Stimulated activated CD8-positive, alpha-beta memory T cell treated with anti-CD3 and anti-CD28 coated beads, Interleukin-2, amount 100 ng/mL, for 1 hour (primary cell): ENCODE measurements at regions not wholly inside any gene's neighbourhood (a gene's known extent, or its start where the extent isn't known, plus 50 kb on each side); places are given as distances from the start of the nearest gene placed in this dataset.
"Not testable (repeated sequence)": the region's sequence is repeated elsewhere in the genome, so short reads cannot be mapped to it uniquely, and the experiment has no call there.

Experiments used
- DNase-seq, 2 donors: peaks; one replicate each; pipeline ENCODE4 v3.0.0-alpha.2; 2020; ENCODE audit warnings: low read depth in 2 of 2

GRCh38 chr9:117938896-117939295 is 234.7 kb downstream of the TLR4 start:
- no peak for DNase-seq

DNA sequence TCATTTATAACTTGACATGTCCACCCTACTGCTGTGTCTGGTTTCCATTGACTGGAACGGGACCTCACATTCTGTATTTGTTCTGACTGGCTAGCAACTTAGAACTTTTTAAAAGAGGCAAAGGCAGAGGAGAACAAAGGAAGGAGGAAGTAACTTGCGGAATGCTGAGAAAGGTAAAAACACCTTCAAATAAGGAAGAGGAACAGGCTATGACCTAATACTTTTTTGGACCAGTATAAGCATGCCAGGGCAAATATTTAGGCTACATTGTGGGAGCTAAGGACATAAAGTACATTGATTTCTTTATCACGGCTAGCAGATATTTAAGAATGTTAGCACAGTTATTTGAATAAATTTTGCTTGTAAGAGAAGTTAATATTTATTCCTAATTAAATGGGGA is 240.5 kb downstream of the TLR4 start:
- DNase-seq = not testable (repeated sequence)

DNA sequence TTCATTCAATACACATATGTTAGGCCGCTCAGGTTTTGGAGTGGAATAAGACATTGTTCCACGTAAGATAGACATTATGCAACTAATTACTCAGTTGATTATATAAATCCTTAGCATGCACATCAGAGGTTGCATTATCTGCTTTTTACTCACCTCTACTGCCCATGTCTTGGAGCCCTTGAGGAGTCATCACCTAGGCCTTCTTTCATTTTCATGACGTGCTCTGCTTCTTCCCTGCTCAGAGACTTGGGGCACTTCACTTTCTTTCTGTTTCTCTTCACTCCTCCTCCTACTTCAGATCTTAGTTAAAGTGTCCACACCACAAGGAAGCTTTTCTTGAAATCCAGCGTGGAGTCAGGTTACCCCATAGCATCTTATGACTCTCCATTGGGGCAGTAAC is 241.1 kb downstream of the TLR4 start:
- DNase-seq = no peak

DNA sequence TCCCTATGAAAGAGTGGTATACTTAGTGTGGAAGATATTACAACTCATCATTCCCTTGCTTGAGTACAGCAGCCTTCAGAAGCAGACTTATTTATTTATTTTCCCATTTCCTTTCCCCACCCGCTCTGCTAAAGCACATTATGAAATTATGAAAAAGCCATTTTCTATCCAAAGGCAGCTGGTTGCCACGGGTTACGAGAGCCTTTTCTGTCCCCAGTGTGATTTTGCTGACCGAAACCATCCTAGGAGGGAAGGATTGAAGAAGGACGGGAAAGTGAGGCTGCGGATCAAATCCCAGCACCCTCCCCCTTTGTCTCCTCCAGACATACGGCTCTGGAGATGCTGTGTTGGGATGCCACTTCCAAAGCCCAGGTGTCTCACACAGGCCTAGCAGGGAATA is 246.9 kb downstream of the TLR4 start:
- no peak for DNase-seq

DNA sequence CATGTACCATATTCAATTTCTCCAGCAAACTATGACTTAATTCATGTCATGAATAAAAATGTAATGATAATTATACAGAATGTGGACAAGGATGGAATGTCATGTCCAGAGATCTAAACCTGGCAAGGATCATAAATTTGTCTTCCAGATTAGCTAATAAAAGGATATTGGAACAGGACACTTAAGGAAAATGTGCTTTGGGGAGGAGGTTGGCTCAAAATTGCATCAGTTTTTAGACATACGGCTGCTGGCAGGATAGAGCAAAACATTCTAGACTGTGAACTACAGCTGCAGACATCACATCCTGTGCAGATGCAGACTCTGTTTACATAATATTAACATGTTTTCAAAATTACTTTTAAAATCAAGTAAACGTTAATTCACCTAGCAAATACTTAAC is 248.4 kb downstream of the TLR4 start:
- DNase-seq = no peak

DNA sequence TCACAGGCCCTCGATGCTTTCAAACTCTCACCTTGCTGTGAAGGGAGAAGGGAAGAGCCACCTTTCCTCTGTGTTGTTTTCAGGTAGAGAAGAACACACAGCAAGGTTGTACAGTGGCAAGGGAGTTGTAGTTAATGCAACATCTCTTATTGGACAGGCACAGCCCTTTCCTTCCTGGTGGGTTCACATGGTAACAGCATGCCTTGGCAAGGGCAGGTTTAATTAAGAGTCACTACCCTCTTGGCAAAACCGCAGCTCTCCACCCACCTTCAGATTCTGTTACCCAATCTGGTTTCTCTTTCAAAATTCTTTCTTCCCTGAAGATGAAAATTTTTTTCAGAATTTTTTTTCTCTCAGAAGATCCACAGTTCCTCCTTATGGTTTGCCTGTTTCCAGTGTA is 253.1 kb downstream of the TLR4 start:
- DNase-seq = no peak

DNA sequence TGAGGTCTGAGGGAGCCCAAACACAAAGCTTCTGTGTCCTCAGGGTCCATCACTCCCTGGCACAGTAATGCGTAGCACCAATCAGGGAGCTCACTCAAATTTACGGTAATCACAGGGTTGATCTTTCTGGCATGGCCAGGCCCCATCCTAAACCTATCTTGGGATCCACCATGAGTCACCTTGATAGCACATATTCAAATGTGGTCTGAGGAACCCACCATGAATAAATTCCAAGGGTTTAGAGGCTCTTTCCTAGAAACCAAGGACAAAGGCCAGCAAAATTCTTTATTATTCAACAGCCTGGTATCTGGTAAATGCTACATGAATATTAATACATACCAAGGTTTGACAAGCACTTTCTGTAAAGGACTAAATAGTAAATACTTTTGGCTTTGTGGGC is 254.5 kb downstream of the TLR4 start:
- DNase-seq = no peak

GRCh38 chr9:117963493-117964090 is 259.4 kb downstream of the TLR4 start:
- DNase-seq = no peak

DNA sequence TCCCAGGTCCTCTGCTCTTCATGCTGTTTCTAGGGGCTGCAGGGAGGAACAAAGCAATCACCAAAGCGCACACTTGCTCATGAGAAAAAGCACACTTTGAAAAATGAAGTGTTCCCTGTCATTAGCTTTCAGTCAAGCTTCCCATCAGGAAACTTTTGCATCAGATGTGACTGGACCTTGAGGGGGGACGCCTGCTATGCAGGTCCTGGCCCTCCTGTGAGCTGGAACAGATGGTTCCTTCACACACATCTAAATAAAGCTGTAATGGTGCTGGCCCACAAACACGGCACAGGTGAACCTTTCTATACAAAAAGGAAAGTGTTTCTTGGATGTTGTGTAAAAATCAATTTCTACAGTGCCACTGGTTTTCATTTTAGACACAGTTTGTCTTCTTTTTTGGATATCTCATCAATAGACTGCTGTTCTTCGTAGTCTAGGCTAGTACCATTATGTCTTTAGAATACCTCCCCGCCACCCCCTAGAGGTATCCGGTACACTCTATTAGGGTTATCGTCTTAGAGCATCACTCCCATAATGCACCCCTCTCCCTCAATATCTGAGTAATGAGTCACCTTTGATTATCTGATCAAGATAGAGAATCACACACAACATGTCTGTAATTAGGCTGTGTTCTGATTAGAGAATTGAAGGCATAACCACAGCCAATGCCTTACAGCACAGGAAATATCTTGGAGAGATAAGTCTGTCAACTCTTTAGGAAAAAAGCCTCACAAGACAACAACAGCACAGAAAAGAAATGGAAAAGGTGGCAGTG is 266.3 kb downstream of the TLR4 start:
- no peak for DNase-seq

- DNase-seq = no peak
Measured at GRCh38 chr9:117974108-117974507, 269.9 kb downstream of the TLR4 start.

GRCh38 chr9:117979914-117980313 is 275.7 kb downstream of the TLR4 start:
- DNase-seq = no peak

- no peak for DNase-seq
Measured at GRCh38 chr9:117987945-117988344, 283.7 kb downstream of the TLR4 start.

DNA sequence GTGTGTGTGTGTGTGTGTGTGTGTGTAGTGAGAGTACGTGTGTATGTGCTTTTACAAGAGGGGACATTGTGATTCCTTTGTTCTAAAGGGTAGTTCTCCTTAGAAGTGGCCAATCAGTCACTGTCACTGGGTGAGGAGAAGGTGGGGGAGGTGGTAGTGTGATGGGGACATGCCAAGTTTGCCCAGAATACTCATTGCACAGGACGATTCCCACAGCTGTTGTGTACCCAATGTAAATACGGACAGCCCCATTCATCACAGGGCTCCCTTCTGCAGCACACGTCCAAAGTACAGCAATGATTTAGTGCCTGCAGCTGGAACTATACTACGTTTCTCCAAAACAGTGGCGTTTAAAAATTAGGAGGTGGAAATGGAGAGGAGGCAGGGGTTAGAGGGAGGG is 287.8 kb downstream of the TLR4 start:
- no peak for DNase-seq

- no peak for DNase-seq
Measured at GRCh38 chr9:118000581-118000980, 296.4 kb downstream of the TLR4 start.

DNA sequence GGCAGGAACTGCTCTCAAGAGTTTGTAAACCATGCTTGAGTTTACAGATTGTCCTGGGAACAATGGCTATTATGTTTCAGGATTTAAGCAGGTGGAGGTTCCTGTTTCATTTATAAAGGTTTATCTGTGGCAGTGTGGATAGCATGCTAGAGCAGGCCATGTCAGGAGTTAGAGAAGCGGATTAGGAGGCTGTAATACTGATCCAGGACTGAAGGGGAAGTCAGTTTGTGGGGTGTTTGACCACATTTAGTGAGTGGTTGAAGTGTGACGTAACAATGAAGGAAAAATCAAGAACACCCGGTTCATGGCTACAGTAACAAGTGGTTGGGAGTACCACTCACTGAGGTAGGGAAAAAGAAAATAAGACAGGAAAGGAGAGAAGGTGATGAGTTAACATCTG is 299.0 kb downstream of the TLR4 start:
- no peak for DNase-seq

DNA sequence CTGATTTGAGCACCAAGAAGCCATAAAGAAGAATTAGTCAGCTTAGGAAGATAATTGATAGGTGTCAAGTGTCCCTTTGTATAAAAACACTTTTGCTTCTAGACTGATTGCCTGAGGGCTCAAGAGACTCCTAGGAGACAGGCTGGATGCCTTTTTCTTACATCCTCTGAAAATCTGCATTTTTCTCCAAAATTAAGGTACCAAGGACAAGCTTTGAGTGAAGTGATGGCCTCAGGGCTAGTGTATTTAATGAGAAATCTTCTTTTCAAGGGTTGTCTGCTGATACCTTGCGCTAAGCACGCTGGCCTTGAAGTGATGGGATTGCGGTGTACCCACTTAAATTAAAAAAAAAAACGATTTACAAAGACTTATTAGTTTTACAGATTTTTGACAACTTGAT is 304.0 kb downstream of the TLR4 start:
- no peak for DNase-seq

GRCh38 chr9:118009614-118010013 is 305.4 kb downstream of the TLR4 start:
- DNase-seq = no peak

DNA sequence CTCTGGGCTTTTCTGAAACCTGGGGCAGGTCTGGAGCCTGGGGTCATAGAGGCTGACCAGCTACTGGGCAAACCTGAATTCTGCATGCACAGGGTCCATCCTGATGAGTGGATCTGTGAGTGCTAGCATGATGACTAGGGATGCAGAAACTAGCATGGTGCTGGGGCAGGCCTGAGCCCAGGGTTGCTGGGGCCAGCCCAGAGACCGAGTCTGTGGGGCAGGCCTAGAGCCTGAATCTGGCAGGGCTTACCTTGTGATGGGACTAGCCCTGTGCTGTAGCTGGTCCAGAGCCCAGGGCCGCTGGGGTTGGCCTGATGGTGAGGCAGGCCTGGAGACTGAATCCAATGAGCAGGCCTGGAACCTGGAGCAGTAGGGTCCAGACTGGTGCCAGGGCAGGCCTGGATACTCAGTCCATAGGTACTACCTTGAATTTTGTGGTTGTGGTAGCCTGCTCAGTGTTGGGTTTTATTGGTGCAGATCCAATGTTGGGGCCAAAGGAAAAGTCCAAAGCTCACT is 313.5 kb downstream of the TLR4 start:
- no peak for DNase-seq

DNA sequence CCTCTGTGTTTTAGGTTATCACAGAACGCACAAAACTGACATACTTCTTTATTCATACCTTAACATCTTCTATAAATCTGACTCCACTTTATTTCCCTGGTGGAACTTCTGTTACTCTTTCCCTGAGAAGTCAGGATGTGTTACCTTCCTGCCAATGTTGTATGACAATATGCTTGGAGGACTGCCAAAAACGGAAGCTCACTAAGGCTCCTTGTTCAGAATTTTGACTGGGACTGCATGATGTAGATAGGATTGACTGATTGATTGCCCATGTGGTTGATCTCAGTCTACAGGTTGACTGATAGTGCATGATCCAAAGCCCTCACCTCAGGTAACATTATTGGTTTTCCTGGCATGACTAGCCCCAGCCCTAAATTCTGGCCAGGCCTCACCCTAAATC is 319.4 kb downstream of the TLR4 start:
- DNase-seq = no peak

DNA sequence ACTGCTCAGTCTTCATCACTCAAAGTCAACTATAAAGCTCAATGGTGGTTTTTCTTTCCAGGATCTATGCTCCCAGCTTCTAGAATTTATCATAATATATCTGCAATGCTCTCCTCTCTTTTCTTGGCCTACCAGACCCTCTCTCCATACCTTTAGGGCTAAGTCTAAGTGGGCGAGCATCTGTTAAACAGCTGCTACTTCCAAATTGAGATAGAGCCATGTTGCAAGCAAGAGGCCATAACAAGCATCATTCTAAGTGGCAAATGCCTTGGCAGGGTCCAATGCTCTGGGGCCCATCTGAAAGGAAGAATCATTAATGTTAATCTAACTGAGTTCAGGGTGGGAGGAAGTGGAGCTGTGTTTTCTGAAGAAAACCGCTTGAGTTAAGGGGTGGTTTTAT is 324.0 kb downstream of the TLR4 start:
- no peak for DNase-seq

GRCh38 chr9:118029425-118029824 is 325.2 kb downstream of the TLR4 start:
- DNase-seq = no peak

- DNase-seq = no peak
Measured at GRCh38 chr9:118034701-118035100, 330.5 kb downstream of the TLR4 start.

GRCh38 chr9:118038713-118039112 is 334.5 kb downstream of the TLR4 start:
- DNase-seq = no peak

DNA sequence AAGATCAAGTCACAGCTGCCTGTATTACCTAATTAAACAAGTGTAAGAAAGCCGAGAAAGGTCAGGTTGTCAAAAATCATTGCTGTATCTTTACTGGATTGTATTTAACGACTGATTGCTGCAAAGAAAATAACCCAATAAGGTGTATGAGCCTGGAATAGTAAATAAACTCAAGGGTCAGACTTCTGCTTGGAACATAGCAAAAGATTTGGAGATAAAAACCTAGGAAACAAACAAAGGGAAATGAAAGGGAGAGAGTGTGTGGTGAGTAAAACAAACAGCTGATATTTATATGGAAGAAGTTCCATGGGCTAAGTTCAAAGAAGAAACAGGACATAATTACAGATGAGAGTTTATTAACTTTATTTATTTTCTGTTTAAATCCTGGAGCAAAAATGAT is 354.0 kb downstream of the TLR4 start:
- DNase-seq = no peak
